ENCODE measurements at regions not wholly inside any gene's neighbourhood (a gene's known extent, or its start where the extent isn't known, plus 50 kb on each side); places are given as distances from the start of the nearest gene placed in this dataset.

GRCh38 chr6:142695016-142695415, 250.0 kb downstream of the HIVEP2 start:
- no peak for DNase-seq (ENCODE audit: extremely low spot score, unreplicated experiment)
- Mint-ChIP-seq H3K4me1 (ENCODE audit: unreplicated experiment) (peaks cover 53% of the 10 kb centered on the region), H3K27ac (ENCODE audit: unreplicated experiment) (no peak overlapping the region)

DNA sequence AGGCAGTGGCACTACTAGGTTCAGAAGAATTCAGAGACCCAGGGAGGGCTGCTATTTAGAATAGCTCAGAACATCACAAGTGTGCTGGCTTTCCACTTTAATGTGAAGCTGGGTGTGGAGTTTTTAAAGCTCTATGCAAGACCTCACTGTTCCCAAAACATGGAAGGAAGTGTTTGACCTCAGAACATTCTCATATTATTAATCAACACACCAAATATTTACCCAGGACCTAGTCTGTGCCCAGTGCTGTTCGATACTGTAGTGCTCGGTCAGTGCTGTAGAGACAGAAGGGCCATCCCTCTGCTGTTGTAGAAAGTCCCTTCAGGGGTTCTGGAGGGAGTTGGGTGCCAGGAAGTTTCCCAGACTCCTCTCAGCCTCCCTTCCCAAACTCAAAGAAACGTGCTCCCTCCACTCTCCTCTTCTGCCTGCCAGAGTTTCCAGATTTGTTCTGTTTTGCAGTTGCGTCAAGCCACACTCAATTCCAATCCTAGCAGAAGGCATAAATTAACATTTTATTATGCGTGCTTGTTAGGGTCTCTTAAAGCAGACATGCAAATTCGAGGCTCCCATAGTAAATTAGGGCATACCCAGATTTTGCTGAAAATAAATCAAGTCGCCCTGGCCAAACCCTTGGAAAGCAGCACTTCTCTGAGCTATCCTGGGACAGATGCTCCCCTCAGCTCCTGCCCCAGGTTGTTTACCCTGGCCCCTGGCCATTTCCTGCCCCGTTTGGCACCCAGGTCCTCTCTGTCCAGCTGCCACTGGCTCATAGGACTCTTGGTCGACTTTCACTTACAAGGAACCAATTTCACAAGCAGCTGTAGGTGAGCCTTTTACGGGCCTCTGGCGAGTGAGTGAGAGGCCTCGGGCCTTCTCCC, 248.6 kb downstream of the HIVEP2 start:
- Mint-ChIP-seq H3K9me3 (ENCODE audit: unreplicated experiment) (no peaks in the 10 kb centered on the region), H3K36me3 (ENCODE audit: unreplicated experiment) (no peaks in the 10 kb centered on the region), H3K27me3 (ENCODE audit: unreplicated experiment) (no peaks in the 10 kb centered on the region), H3K4me3 (ENCODE audit: unreplicated experiment) (no peak overlapping the region), H3K4me1 (ENCODE audit: unreplicated experiment) (peaks cover 53% of the 10 kb centered on the region), H3K27ac (ENCODE audit: unreplicated experiment) (peak overlapping the region; percentile 71)
- DNase-seq (ENCODE audit: extremely low spot score, unreplicated experiment), result no peak
- TF ChIP-seq, protein P1, sequence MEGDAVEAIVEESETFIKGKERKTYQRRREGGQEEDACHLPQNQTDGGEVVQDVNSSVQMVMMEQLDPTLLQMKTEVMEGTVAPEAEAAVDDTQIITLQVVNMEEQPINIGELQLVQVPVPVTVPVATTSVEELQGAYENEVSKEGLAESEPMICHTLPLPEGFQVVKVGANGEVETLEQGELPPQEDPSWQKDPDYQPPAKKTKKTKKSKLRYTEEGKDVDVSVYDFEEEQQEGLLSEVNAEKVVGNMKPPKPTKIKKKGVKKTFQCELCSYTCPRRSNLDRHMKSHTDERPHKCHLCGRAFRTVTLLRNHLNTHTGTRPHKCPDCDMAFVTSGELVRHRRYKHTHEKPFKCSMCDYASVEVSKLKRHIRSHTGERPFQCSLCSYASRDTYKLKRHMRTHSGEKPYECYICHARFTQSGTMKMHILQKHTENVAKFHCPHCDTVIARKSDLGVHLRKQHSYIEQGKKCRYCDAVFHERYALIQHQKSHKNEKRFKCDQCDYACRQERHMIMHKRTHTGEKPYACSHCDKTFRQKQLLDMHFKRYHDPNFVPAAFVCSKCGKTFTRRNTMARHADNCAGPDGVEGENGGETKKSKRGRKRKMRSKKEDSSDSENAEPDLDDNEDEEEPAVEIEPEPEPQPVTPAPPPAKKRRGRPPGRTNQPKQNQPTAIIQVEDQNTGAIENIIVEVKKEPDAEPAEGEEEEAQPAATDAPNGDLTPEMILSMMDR (IDR thresholded peaks at IDR 0.05), result no peak

More at GRCh38 chr6:142695016-142695415, 250.0 kb downstream of the HIVEP2 start:
- no peaks in the 10 kb centered on the region for H3K36me3 Mint-ChIP-seq (ENCODE audit: unreplicated experiment)
- TF ChIP-seq, protein P1 (IDR thresholded peaks at IDR 0.05), result no peak
- peaks cover 2% of the 10 kb centered on the region for H3K27me3 Mint-ChIP-seq (ENCODE audit: unreplicated experiment)
- H3K4me3 Mint-ChIP-seq (ENCODE audit: unreplicated experiment), result no peak overlapping the region
- no peaks in the 10 kb centered on the region for H3K9me3 Mint-ChIP-seq (ENCODE audit: unreplicated experiment)

DNA sequence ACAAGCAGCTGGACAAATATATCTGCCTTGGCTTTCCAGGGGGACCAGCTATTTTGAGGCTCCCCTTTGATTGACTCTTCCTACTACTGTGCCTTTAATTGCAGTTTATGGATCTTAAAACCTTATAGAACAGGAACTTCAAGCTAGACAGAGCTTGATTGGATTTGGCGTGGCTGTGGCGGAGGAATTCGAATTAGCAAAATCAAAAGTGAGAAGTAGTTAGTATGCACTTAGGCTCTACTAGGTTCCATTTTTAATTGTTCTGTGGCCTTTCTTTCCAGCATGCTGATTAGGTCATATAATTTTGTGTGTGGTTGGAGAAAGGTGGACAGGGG, 248.0 kb downstream of the HIVEP2 start:
- H3K36me3 Mint-ChIP-seq (ENCODE audit: unreplicated experiment), result no peaks in the 10 kb centered on the region
- peak overlapping the region; percentile 71 for H3K27ac Mint-ChIP-seq (ENCODE audit: unreplicated experiment)
- peaks cover 53% of the 10 kb centered on the region for H3K4me1 Mint-ChIP-seq (ENCODE audit: unreplicated experiment)
- no peak overlapping the region for H3K4me3 Mint-ChIP-seq (ENCODE audit: unreplicated experiment)
- no peaks in the 10 kb centered on the region for H3K9me3 Mint-ChIP-seq (ENCODE audit: unreplicated experiment)
- H3K27me3 Mint-ChIP-seq (ENCODE audit: unreplicated experiment), result no peaks in the 10 kb centered on the region
- TF ChIP-seq, protein P1 (IDR thresholded peaks at IDR 0.05), result no peak
- no peak for DNase-seq (ENCODE audit: extremely low spot score, unreplicated experiment)

DNA sequence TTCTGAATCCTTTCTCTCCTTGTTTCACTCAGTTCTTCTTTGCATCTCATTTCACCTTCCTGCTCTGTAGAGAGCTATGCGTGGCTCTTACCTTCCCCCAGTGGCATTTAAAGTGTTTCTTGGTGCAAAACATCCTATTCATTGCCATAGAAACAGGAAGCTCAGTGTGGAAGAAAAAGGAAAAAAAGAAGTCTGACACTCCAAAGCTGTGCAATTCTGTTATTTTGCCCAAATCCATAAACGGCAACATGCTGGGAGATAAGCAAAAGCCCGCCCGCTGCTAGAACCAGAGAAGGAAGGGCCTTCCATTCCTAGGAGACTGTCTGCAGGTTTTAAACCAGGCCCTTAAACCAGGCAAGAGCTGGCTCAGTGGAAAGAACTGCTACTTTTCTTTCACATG, 247.1 kb downstream of the HIVEP2 start:
- DNase-seq (ENCODE audit: extremely low spot score, unreplicated experiment), result no peak
- TF ChIP-seq, protein P1 (IDR thresholded peaks at IDR 0.05), result no peak
- Mint-ChIP-seq H3K4me1 (ENCODE audit: unreplicated experiment) (peaks cover 53% of the 10 kb centered on the region), H3K36me3 (ENCODE audit: unreplicated experiment) (no peaks in the 10 kb centered on the region), H3K27ac (ENCODE audit: unreplicated experiment) (no peak overlapping the region), H3K27me3 (ENCODE audit: unreplicated experiment) (no peaks in the 10 kb centered on the region), H3K9me3 (ENCODE audit: unreplicated experiment) (no peaks in the 10 kb centered on the region), H3K4me3 (ENCODE audit: unreplicated experiment) (no peak overlapping the region)

- H3K4me1 Mint-ChIP-seq (ENCODE audit: unreplicated experiment), result peaks cover 46% of the 10 kb centered on the region
- TF ChIP-seq, protein P1 (IDR thresholded peaks at IDR 0.05), result peak; percentile 10
- no peaks in the 10 kb centered on the region for H3K9me3 Mint-ChIP-seq (ENCODE audit: unreplicated experiment)
- H3K27me3 Mint-ChIP-seq (ENCODE audit: unreplicated experiment), result no peaks in the 10 kb centered on the region
- H3K27ac Mint-ChIP-seq (ENCODE audit: unreplicated experiment), result no peak overlapping the region
- no peak for DNase-seq (ENCODE audit: extremely low spot score, unreplicated experiment)
- H3K4me3 Mint-ChIP-seq (ENCODE audit: unreplicated experiment), result no peak overlapping the region
- no peaks in the 10 kb centered on the region for H3K36me3 Mint-ChIP-seq (ENCODE audit: unreplicated experiment)
Measured at GRCh38 chr6:142698751-142699150, 246.2 kb downstream of the HIVEP2 start.
